ENCODE measurements at regions not wholly inside any gene's neighbourhood (a gene's known extent, or its start where the extent isn't known, plus 50 kb on each side); places are given as distances from the start of the nearest gene placed in this dataset.

GRCh38 chr4:106548446-106549044 is 180.0 kb upstream of the GIMD1 start:
- Histone ChIP-seq H4K20me1 (replicated peaks; ENCODE audit: control insufficient read depth, extremely low read depth, insufficient read depth, low read length) (no peaks in the 10 kb centered on the region), H3K9me3 (replicated peaks; ENCODE audit: control insufficient read depth, insufficient read depth, low read length) (no peaks in the 10 kb centered on the region), H3K4me2 (ENCODE audit: insufficient read depth, low read length) (no peak overlapping the region), H3K27ac (ENCODE audit: insufficient read depth, low read depth, low read length) (no peak overlapping the region), H3K4me3 (replicated peaks in 1 of 3; ENCODE audit: insufficient read depth in 1 of 3, low read depth in 1 of 3, low read length in 3 of 3) (no peak overlapping the region), H3K9ac (replicated peaks; ENCODE audit: extremely low read depth, insufficient read depth, low read length) (no peak overlapping the region), H3K79me2 (ENCODE audit: control insufficient read depth, insufficient read depth, low read length) (no peaks in the 10 kb centered on the region), H2AFZ (ENCODE audit: low read depth, low read length) (no peak overlapping the region), H3K36me3 (ENCODE audit: control insufficient read depth in 2 of 2, extremely low read depth in 1 of 2, insufficient read depth in 2 of 2, low read length in 2 of 2) (no peaks in the 10 kb centered on the region), H3K9me1 (replicated peaks; ENCODE audit: control insufficient read depth, extremely low read depth, insufficient read depth, low read length) (no peaks in the 10 kb centered on the region), H3K4me1 (ENCODE audit: control insufficient read depth, extremely low read depth, insufficient read depth, low read length) (no peaks in the 10 kb centered on the region), H3K27me3 (ENCODE audit: control insufficient read depth in 2 of 2, insufficient read depth in 2 of 2, low read length in 2 of 2) (no peaks in the 10 kb centered on the region)
- dilution Hi-C loops (cut with MboI; ENCODE audit: extremely low pct_ligation_motif_present, low sequenced_read_pairs): no loop called here
- ChIA-PET POLR2A (no interaction called here), CTCF (interaction anchor here (0.8 kb wide), 1 partner anchor 27 kb away, joined by 3 read pairs; no protein-coding TSS in a partner anchor)
- no peak for FAIRE-seq
- TF ChIP-seq MYC (IDR thresholded peaks at IDR 0.05; ENCODE audit: low read depth, low read length) (no peak), CTCF (IDR thresholded peaks at IDR 0.05; ENCODE audit: extremely low read depth in 1 of 2, insufficient read depth in 1 of 2, low read depth in 1 of 2, low read length in 2 of 2) (no peak), FOS (IDR thresholded peaks at IDR 0.05; ENCODE audit: borderline replicate concordance, insufficient read depth, low read length) (no peak), EZH2 (IDR thresholded peaks at IDR 0.05; ENCODE audit: borderline replicate concordance, low read depth, low read length, severe bottlenecking) (no peak), JUN (IDR thresholded peaks at IDR 0.05; ENCODE audit: borderline replicate concordance, insufficient read depth, insufficient read length, low read depth) (no peak), POLR2A (IDR thresholded peaks at IDR 0.05; ENCODE audit: low read depth, low read length) (no peak), POLR2AphosphoS5 (IDR thresholded peaks at IDR 0.05; ENCODE audit: insufficient read depth, low read depth, low read length) (no peak), GATA2 (IDR thresholded peaks at IDR 0.05; ENCODE audit: insufficient read depth, insufficient read length, low read depth, low read length) (no peak), MAX (IDR thresholded peaks at IDR 0.05; ENCODE audit: insufficient read depth, insufficient read length) (no peak)
- no peak for DNase-seq (ENCODE audit: low read depth, low spot score)
- no TSS peak for BruUV-seq (replicated peaks)
- intact Hi-C loops (cut with micrococcal nuclease): no loop called here

Data from endothelial cell of umbilical vein (primary cell).